GM23338 (cell line): ENCODE measurements at regions not wholly inside any gene's neighbourhood (a gene's known extent, or its start where the extent isn't known, plus 50 kb on each side); places are given as distances from the start of the nearest gene placed in this dataset.

ENCODE experiments used
- ATAC-seq: fragments of 200-7000 bp; cut with Tn5 transposase; 3 replicates; pipeline ENCODE4 v1.9.1; 2020
- DNase-seq: peaks from one replicate; pipeline ENCODE4 v3.0.0-alpha.2; 2015; ENCODE audit warnings: low spot score
- H2AFZ ChIP-seq: fragments of 200-600 bp; sonication (generic); 2 replicates; pipeline ENCODE4 v1.8.0; 2016; ENCODE audit warnings: antibody characterized with exemption, mild to moderate bottlenecking, moderate library complexity
- H3F3A ChIP-seq: fragments of 200-600 bp; sonication (generic); replicated peaks from 2 replicates; pipeline ENCODE4 v1.8.0; 2017; ENCODE audit warnings: antibody characterized with exemption, mixed run types, low read depth
- H3K27ac ChIP-seq: fragments of 200-600 bp; sonication (generic); 2 replicates; pipeline ENCODE4 v1.6.1; 2016; ENCODE audit warnings: low read depth
- H3K27me3 ChIP-seq: fragments of 200-600 bp; sonication (generic); 2 replicates; pipeline ENCODE4 v1.8.0; 2016; ENCODE audit warnings: mild to moderate bottlenecking, mixed run types, moderate library complexity; ENCODE audit not compliant: insufficient read depth
- H3K36me3 ChIP-seq: fragments of 200-600 bp; sonication (generic); 2 replicates; pipeline ENCODE4 v1.8.0; 2016; ENCODE audit warnings: mild to moderate bottlenecking; ENCODE audit not compliant: insufficient read depth
- H3K4me1 ChIP-seq: fragments of 200-600 bp; sonication (generic); 2 replicates; pipeline ENCODE4 v1.8.0; 2016; ENCODE audit warnings: mild to moderate bottlenecking, moderate library complexity; ENCODE audit not compliant: insufficient read depth
- H3K4me2 ChIP-seq: fragments of 200-600 bp; sonication (generic); 2 replicates; pipeline ENCODE4 v1.7.1; 2017; ENCODE audit warnings: mixed run types
- H3K4me3 ChIP-seq: fragments of 200-600 bp; sonication (generic); 2 replicates; pipeline ENCODE4 v1.6.1; 2016; ENCODE audit warnings: mixed run types
- H3K79me2 ChIP-seq: fragments of 200-600 bp; sonication (generic); replicated peaks from 2 replicates; pipeline ENCODE4 v1.8.0; 2017; ENCODE audit warnings: mild to moderate bottlenecking; ENCODE audit not compliant: insufficient read depth
- H3K9me2 ChIP-seq: fragments of 200-600 bp; sonication (generic); 2 replicates; pipeline ENCODE4 v1.8.0; 2017; ENCODE audit not compliant: insufficient read depth
- H4K20me1 ChIP-seq: fragments of 200-600 bp; sonication (generic); replicated peaks from 2 replicates; pipeline ENCODE4 v1.8.0; 2017; ENCODE audit warnings: mild to moderate bottlenecking; ENCODE audit not compliant: insufficient read depth
- H3K27ac Mint-ChIP-seq: 2 replicates; pipeline ENCODE4 v1.8.0; 2020; ENCODE audit warnings: inconsistent platforms, mild to moderate bottlenecking, moderate library complexity, mixed read lengths
- H3K27me3 Mint-ChIP-seq: 3 replicates; pipeline ENCODE4 v1.8.0; 2022; ENCODE audit warnings: low read depth, mild to moderate bottlenecking, moderate library complexity, mixed read lengths, inconsistent platforms; ENCODE audit not compliant: insufficient read depth, poor library complexity
- H3K36me3 Mint-ChIP-seq: 3 replicates; pipeline ENCODE4 v1.8.0; 2021; ENCODE audit warnings: low read depth, mild to moderate bottlenecking, inconsistent platforms, moderate library complexity, mixed read lengths
- H3K4me1 Mint-ChIP-seq: 3 replicates; pipeline ENCODE4 v1.8.0; 2020; ENCODE audit warnings: mild to moderate bottlenecking, inconsistent platforms, mixed read lengths
- H3K4me3 Mint-ChIP-seq: 3 replicates; pipeline ENCODE4 v1.8.0; 2021; ENCODE audit warnings: moderate library complexity, mild to moderate bottlenecking, inconsistent platforms, mixed read lengths
- H3K9me3 Mint-ChIP-seq: 3 replicates; pipeline ENCODE4 v1.8.0; 2020; ENCODE audit warnings: moderate library complexity, mild to moderate bottlenecking, inconsistent platforms, mixed read lengths
- CREB1 ChIP-seq: fragments of 250-450 bp; sonication (Bioruptor Pico); IDR thresholded peaks from 2 replicates; pipeline ENCODE4 v1.5.0; 2020; ENCODE audit warnings: low read depth, mild to moderate bottlenecking, moderate library complexity
- EZH2 ChIP-seq: fragments of 200-600 bp; sonication (generic); IDR thresholded peaks from one replicate; pipeline ENCODE4 v1.8.0; 2017; ENCODE audit warnings: antibody characterized with exemption, mild to moderate bottlenecking, low read depth; ENCODE audit not compliant: unreplicated experiment
- EZH2phosphoT487 ChIP-seq: fragments of 200-600 bp; sonication (generic); IDR thresholded peaks from one replicate; pipeline ENCODE4 v1.8.1; 2018; ENCODE audit warnings: antibody characterized with exemption; ENCODE audit not compliant: unreplicated experiment
- JUNB ChIP-seq: IDR thresholded peaks from one replicate; pipeline ENCODE4 v1.6.1; 2016; ENCODE audit warnings: antibody characterized with exemption; ENCODE audit not compliant: unreplicated experiment
- NANOG ChIP-seq: IDR thresholded peaks from 2 replicates; pipeline ENCODE4 v1.6.1; 2016; ENCODE audit warnings: antibody characterized with exemption, borderline replicate concordance
- TF ChIP-seq, protein P1 (sequence below): IDR thresholded peaks from 2 replicates; pipeline ENCODE4 v1.6.1; 2016; ENCODE audit warnings: antibody characterized with exemption
- TF ChIP-seq, protein P2 (sequence below): fragments of 250-450 bp; sonication (Bioruptor Pico); IDR thresholded peaks from 2 replicates; pipeline ENCODE4 v1.5.0; 2020; ENCODE audit warnings: mild to moderate bottlenecking, moderate library complexity
- TF ChIP-seq, protein P3 (sequence below), 2 experiments: fragments of 200-600 bp in 1 of 2; sonication (generic) in 1 of 2; conservative IDR thresholded peaks; 2 replicates each; pipeline versions ENCODE4 v1.5.1 to v1.6.1; 2016 to 2017; ENCODE audit warnings: antibody characterized with exemption in 2 of 2, low read depth in 2 of 2, mild to moderate bottlenecking in 2 of 2, moderate library complexity in 1 of 2
- TF ChIP-seq, protein P4 (sequence below): IDR thresholded peaks from one replicate; pipeline ENCODE4 v1.6.1; 2018; ENCODE audit warnings: antibody characterized with exemption; ENCODE audit not compliant: unreplicated experiment

DNA sequence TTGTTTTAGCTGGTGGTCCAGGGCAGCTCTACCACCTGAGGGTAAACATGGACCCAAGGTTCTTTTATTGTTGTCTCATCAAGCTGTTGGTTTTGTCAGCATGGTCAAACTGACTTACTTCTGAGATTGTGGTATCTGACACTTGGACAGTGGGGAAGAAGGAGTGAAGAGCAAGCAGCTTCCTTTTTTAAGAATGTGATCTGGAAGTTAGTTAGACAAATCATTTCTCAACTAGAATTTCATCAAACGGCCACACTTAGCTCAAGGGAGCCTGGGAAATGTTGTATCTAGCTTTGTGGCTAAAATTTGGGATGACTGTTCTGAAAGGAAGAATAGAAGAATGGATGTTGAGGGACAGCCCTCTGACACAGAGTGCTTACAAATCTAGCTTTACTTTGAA is 215.2 kb downstream of the ZNF621 start:
- peaks cover 8% of the 10 kb centered on the region for H3K4me1 ChIP-seq
- TF ChIP-seq, protein P1, sequence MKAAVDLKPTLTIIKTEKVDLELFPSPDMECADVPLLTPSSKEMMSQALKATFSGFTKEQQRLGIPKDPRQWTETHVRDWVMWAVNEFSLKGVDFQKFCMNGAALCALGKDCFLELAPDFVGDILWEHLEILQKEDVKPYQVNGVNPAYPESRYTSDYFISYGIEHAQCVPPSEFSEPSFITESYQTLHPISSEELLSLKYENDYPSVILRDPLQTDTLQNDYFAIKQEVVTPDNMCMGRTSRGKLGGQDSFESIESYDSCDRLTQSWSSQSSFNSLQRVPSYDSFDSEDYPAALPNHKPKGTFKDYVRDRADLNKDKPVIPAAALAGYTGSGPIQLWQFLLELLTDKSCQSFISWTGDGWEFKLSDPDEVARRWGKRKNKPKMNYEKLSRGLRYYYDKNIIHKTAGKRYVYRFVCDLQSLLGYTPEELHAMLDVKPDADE: no peak
- TF ChIP-seq NANOG (no peak), EZH2phosphoT487 (no peak), EZH2 (no peak), JUNB (no peak), CREB1 (CRISPR knock-in tag) (no peak)
- TF ChIP-seq, protein P2, sequence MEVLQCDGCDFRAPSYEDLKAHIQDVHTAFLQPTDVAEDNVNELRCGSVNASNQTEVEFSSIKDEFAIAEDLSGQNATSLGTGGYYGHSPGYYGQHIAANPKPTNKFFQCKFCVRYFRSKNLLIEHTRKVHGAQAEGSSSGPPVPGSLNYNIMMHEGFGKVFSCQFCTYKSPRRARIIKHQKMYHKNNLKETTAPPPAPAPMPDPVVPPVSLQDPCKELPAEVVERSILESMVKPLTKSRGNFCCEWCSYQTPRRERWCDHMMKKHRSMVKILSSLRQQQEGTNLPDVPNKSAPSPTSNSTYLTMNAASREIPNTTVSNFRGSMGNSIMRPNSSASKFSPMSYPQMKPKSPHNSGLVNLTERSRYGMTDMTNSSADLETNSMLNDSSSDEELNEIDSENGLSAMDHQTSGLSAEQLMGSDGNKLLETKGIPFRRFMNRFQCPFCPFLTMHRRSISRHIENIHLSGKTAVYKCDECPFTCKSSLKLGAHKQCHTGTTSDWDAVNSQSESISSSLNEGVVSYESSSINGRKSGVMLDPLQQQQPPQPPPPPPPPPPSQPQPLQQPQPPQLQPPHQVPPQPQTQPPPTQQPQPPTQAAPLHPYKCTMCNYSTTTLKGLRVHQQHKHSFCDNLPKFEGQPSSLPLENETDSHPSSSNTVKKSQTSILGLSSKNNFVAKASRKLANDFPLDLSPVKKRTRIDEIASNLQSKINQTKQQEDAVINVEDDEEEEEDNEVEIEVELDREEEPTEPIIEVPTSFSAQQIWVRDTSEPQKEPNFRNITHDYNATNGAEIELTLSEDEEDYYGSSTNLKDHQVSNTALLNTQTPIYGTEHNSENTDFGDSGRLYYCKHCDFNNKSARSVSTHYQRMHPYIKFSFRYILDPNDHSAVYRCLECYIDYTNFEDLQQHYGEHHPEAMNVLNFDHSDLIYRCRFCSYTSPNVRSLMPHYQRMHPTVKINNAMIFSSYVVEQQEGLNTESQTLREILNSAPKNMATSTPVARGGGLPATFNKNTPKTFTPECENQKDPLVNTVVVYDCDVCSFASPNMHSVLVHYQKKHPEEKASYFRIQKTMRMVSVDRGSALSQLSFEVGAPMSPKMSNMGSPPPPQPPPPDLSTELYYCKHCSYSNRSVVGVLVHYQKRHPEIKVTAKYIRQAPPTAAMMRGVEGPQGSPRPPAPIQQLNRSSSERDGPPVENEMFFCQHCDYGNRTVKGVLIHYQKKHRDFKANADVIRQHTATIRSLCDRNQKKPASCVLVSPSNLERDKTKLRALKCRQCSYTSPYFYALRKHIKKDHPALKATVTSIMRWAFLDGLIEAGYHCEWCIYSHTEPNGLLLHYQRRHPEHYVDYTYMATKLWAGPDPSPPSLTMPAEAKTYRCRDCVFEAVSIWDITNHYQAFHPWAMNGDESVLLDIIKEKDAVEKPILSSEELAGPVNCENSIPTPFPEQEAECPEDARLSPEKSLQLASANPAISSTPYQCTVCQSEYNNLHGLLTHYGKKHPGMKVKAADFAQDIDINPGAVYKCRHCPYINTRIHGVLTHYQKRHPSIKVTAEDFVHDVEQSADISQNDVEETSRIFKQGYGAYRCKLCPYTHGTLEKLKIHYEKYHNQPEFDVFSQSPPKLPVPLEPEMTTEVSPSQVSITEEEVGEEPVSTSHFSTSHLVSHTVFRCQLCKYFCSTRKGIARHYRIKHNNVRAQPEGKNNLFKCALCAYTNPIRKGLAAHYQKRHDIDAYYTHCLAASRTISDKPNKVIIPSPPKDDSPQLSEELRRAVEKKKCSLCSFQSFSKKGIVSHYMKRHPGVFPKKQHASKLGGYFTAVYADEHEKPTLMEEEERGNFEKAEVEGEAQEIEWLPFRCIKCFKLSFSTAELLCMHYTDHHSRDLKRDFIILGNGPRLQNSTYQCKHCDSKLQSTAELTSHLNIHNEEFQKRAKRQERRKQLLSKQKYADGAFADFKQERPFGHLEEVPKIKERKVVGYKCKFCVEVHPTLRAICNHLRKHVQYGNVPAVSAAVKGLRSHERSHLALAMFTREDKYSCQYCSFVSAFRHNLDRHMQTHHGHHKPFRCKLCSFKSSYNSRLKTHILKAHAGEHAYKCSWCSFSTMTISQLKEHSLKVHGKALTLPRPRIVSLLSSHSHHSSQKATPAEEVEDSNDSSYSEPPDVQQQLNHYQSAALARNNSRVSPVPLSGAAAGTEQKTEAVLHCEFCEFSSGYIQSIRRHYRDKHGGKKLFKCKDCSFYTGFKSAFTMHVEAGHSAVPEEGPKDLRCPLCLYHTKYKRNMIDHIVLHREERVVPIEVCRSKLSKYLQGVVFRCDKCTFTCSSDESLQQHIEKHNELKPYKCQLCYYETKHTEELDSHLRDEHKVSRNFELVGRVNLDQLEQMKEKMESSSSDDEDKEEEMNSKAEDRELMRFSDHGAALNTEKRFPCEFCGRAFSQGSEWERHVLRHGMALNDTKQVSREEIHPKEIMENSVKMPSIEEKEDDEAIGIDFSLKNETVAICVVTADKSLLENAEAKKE: no peak
- TF ChIP-seq, protein P3, sequence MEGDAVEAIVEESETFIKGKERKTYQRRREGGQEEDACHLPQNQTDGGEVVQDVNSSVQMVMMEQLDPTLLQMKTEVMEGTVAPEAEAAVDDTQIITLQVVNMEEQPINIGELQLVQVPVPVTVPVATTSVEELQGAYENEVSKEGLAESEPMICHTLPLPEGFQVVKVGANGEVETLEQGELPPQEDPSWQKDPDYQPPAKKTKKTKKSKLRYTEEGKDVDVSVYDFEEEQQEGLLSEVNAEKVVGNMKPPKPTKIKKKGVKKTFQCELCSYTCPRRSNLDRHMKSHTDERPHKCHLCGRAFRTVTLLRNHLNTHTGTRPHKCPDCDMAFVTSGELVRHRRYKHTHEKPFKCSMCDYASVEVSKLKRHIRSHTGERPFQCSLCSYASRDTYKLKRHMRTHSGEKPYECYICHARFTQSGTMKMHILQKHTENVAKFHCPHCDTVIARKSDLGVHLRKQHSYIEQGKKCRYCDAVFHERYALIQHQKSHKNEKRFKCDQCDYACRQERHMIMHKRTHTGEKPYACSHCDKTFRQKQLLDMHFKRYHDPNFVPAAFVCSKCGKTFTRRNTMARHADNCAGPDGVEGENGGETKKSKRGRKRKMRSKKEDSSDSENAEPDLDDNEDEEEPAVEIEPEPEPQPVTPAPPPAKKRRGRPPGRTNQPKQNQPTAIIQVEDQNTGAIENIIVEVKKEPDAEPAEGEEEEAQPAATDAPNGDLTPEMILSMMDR (conservative IDR thresholded peaks at IDR 0.05; ENCODE audit: low read depth in 2 of 2): no peak
- TF ChIP-seq, protein P4, sequence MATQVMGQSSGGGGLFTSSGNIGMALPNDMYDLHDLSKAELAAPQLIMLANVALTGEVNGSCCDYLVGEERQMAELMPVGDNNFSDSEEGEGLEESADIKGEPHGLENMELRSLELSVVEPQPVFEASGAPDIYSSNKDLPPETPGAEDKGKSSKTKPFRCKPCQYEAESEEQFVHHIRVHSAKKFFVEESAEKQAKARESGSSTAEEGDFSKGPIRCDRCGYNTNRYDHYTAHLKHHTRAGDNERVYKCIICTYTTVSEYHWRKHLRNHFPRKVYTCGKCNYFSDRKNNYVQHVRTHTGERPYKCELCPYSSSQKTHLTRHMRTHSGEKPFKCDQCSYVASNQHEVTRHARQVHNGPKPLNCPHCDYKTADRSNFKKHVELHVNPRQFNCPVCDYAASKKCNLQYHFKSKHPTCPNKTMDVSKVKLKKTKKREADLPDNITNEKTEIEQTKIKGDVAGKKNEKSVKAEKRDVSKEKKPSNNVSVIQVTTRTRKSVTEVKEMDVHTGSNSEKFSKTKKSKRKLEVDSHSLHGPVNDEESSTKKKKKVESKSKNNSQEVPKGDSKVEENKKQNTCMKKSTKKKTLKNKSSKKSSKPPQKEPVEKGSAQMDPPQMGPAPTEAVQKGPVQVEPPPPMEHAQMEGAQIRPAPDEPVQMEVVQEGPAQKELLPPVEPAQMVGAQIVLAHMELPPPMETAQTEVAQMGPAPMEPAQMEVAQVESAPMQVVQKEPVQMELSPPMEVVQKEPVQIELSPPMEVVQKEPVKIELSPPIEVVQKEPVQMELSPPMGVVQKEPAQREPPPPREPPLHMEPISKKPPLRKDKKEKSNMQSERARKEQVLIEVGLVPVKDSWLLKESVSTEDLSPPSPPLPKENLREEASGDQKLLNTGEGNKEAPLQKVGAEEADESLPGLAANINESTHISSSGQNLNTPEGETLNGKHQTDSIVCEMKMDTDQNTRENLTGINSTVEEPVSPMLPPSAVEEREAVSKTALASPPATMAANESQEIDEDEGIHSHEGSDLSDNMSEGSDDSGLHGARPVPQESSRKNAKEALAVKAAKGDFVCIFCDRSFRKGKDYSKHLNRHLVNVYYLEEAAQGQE: no peak
- H3K36me3 Mint-ChIP-seq: no peaks in the 10 kb centered on the region

More for the DNA sequence above, 215.2 kb downstream of the ZNF621 start:
- no peaks in the 10 kb centered on the region for H3K36me3 ChIP-seq
- Mint-ChIP-seq H3K4me1 (peaks cover 21% of the 10 kb centered on the region), H3K27me3 (peaks cover 2% of the 10 kb centered on the region), H3K9me3 (no peaks in the 10 kb centered on the region), H3K4me3 (no peak overlapping the region), H3K27ac (no peak overlapping the region)
- no peaks in the 10 kb centered on the region for H4K20me1 ChIP-seq
- peaks cover 2% of the 10 kb centered on the region; the same call in 1 of the 2 replicates for H3K9me2 ChIP-seq
- no peak overlapping the region for H3K4me3 ChIP-seq
- no peak overlapping the region for H2AFZ ChIP-seq
- no peaks in the 10 kb centered on the region for H3K79me2 ChIP-seq
- no peak overlapping the region for H3K4me2 ChIP-seq
- no peaks in the 10 kb centered on the region for H3F3A ChIP-seq
- no peaks in the 10 kb centered on the region for H3K27me3 ChIP-seq
- no peak overlapping the region for H3K27ac ChIP-seq
- no peak for ATAC-seq
- DNase-seq: no peak
